SKM-1 treated with dmso at 0.1 percent for 144 hours (cell line): ENCODE measurements at regions not wholly inside any gene's neighbourhood (a gene's known extent, or its start where the extent isn't known, plus 50 kb on each side); places are given as distances from the start of the nearest gene placed in this dataset.

ENCODE experiments used
- DNase-seq: peaks from one replicate; lab custom pipeline; 2025; ENCODE audit not compliant: unreplicated experiment; lab: John Stamatoyannopoulos, UW

DNA sequence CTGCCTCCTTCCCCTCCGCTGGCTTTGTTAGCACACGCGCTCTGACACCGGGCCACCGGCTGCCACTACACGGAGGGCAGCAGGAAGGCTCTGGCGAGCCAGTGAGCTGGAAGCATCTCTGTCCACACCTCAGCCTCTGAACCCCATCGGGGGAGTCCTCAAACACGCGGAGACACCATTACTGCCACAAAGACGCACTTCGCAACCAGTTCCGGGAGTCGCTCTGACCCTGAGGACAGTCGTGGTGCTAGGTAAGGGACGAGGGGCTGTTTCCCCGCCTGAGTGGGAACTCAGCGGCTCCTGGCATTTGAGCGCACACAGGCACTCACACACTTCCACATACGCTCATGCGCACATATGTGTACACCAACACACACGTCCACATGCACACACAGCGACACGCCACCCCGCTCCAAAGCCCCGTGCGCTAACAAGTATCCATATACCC lies 160.0 kb downstream of the C9orf152 start:
- no peak for DNase-seq

DNA sequence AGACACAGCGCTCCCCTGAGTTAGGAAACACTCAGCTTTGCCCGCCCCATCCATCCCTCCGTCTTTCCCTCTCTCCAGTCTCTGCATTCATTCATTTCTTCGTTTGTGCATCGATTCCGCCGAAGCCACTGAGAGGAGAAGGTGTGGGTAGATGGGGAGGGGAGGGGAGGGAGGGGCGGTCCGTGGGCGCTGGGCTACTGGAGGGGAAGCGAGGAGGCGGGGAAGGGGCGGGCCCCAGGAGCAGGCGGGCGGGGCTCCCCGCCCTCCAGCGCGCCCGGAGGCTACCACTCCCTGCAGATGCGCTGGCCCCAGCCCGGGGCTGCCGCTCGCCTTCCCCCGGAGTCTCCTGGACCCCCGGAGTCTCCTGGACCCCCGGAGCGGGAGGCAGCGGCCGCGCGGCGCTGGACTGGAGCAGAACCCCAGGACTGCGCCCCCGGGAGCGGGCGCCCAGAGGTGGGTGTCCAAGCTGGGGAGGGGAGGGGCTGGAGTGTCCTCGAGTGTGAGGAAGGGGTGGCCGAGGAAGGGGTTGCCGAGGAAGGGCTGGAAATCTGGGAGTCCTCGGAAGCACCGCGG lies 159.5 kb downstream of the C9orf152 start:
- DNase-seq, result peak; percentile 21

DNA sequence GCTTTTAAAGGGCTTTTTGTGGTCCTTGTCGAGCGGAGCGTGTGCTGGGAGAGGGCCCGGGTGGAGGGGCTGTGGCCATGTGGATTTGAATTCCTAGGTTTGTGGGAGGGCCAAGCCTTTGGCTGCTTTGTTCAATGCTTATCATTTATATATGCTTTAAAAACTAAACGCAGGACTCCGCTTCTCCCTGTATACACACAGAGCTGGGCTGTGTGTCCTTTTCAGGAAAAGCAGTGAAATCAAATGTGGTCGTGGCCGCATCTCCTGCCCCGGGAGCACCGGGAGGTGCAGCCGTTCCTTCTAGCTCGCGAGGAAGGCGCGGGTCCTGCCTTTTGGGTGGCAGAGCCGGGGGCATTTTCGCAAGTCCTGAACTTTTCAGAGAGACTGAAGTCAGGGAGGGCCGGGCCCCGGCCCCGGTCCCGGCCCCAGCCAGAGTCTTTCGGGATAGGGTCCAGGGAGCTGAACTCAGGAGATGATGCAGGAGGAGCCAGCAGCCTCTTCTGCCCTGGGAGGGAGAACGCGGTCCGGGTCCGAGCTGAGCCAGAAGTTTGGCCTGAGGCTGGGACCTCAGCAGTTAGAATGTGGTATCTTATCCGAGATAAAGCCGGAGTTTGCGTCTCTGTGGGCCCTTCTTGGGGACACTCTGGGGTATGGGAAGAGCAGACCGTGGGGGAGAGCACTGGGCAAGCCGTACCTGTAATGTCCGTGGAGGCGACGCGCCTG lies 158.8 kb downstream of the C9orf152 start:
- DNase-seq, result no peak

DNA sequence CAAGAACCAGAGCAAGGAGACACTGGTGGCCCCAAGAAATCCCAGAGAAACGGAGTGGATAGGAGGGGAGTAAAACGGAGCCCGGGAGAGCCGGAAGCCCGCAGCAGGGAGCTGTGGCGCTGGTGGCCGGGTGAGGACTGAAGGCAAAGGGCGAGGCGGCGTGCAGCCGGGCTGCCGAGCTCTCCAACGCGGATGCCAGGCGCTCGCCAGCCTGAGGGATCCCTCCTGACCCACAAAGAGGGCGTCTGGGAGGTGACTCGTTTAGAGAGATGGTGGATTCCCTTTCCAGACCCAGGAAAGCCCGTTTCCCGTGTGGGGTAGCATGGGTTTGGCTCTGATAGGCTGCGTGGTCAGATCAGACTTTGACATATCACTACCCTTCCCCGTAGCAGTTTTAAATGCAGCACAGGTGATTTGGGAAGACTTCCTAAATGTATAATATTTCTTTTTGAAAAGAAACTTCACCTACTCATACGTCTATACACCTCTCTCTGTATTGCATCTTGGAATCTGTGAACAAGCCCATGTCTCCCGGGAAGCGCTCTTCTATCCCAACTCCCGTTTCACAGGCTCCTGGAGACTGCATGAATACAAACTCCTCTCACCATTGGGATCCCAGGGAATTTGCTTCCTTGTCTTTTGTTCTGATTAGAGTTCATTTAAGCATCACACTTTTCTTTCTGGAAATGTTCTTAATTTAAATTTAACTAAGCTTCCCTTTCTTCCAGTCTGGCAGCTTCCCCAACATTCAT lies 158.1 kb downstream of the C9orf152 start:
- no peak for DNase-seq

DNA sequence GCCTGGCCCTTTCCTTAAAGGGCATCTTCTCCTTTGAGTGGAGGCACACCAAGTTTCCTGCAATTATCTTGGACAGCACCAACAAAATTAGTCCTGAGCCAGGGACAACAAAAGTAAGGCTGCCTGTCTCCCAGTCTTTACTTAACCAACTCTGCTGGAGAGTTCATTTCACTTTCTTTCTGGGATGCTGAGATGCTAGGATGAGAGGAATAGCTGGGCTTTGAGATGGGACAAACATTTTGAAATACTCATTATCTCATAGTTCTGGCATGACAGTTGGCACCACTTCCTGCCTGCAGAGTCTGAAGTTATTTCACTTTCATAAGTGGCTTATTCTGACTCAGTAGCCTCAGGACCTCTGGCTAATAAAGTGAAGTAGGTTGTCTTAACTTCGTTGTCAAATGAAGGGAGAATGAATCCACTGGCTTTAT lies 157.0 kb downstream of the C9orf152 start:
- peak; percentile 39 for DNase-seq

- no peak for DNase-seq
Observed at GRCh38 chr9:110056062-110056461, 151.9 kb downstream of the C9orf152 start.

DNA sequence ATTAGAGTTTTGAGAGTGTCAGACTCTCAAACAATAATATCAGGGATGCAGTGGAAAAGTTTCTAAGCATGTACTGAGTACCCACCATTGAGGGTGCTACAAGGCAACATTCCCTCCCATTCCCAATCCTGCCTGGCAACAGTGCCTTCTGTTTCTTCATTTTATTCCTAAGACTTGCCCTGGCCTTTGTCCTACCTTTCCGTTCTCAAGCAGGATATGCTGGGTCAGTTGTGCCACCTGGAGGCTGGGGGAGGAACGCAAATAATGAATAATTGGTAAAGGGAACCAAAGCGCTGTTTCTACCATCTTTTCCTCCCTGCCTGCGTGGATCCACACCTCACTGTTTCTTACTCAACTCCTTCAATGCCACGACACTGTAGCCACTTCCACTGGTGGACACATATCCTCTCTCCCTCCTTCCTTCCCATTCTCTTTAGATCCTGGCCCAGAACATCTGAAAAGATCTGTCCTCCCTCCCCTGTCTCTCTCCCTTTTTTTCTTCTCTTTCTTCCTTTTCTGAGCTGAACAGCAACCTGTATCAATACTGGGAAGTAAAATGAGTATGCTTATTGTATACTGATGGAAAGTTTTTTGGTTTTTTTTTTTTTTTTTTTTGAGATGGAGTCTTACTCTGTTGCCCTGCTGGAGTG lies 149.5 kb downstream of the C9orf152 start:
- DNase-seq, result no peak

DNA sequence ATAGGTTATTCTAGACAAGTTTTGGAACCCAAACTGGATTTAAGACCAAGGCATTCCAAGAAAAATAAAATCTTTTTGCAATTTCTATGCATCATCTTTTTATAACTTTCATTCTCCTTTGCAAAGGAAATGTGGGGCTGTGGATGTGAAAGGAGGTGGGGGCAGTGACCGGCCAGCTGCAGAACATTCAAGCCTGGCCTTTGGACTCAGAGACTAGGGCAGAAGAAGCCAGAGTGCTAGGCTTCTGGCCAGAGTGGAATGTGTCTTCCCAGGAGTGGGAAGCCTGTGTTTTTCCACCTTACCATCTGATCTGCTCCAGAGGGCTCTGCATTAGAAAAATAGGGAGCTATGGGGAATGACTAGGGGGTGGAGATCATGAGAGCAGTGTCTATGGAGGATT lies 148.5 kb downstream of the C9orf152 start:
- no peak for DNase-seq

GRCh38 chr9:110064803-110065202 lies 143.2 kb downstream of the C9orf152 start:
- DNase-seq, result no peak

- DNase-seq, result peak; percentile 79
Observed at GRCh38 chr9:110065532-110065931, 142.4 kb downstream of the C9orf152 start.

- DNase-seq, result no peak
Observed at GRCh38 chr9:110066929-110067716, 140.8 kb downstream of the C9orf152 start.

DNA sequence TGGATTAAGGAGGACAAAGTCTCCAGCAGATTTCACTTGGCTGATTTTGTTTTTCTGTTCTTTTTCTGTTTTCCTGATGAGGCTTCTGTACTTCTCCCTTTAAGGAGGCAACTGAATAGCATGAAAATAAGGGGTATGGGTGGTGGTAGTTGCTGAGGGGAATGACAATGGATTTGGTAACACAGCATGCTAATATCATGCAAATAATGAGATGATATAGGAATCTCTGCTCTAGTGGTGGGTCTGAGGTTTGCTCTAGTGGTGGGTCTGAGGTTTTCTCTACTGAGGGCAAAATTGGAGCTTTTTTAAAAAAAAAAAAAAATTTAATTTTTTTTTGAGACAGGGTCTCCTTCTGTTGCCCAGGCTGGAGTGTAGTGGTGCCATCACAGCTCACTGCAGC lies 139.7 kb downstream of the C9orf152 start:
- no peak for DNase-seq

DNA sequence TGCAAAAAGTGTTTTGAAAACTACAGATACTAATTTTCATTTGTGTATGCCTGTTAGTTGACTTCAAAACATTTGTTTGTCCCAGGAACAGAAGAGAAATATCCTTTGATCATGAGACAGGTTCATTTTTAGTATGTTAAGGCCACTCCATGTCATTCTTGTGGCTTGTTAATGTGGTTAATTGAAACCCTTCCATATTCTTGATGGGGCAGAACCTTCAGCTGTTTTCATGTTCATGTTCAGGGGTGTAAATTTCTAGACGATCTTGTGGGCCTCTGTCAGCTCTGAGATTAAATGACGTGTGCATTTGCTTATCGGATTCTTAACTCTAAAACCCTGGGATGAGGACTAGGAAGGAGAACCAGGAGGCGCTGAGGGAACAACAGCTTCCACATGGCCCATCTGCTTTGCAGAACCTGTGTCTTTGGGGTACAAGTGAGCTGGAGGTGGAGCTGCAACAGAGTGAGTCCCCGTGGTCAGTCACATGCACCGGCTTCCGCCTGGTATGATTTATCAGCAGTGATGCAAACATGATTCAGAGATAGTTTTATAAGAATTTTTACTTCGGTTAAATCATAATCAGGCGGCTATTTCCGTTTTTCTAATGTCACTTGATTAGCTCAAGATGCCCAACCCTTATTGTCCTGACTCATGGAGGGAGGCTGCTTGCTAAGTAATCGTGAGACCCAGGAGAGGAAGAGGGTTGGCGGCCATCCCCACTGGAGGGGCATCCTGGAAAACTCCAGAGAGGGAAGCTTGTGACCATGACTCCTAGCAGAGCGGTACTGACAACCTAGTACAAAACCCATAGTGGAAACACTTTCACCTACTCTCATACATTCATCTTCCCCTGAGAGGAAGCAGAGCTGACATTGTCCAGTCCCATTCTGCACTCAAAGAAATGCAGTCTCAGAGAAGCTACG lies 138.4 kb downstream of the C9orf152 start:
- DNase-seq, result no peak

DNA sequence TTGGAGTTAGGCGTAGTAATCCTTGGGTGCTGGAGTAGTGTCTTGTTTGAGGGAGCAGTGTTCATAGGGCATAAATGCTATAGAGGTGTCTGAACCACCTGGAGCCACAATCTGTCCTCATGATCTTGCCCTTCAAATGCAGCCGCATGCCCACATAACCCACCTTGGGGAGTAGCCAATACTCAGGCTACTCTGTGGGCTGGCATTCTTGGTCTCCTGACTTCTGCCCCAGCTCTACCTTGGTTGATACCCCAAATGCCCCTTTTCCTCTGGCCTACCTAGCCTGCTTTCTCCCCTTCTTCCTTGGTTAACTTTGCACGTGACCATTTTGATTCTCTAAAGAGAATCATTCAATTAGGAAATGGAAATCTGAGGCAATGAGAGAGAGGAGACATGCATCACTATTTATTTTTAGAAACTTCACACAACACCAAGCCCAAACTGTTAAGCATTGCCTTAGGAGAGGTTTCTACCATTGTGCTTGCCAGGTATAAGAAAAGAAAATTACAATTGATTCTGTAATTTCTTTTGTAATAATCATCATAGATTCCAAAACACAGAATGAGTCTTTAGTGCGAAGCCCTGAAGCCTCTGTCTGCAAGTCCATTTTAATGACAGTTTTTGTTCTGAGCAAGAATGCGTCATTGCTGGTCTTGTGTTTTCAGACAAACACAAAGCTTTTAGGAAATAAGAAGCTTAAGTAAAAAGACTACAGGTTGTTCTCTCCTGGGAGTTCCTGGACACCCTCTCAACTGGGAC lies 135.2 kb downstream of the C9orf152 start:
- DNase-seq, result no peak

DNA sequence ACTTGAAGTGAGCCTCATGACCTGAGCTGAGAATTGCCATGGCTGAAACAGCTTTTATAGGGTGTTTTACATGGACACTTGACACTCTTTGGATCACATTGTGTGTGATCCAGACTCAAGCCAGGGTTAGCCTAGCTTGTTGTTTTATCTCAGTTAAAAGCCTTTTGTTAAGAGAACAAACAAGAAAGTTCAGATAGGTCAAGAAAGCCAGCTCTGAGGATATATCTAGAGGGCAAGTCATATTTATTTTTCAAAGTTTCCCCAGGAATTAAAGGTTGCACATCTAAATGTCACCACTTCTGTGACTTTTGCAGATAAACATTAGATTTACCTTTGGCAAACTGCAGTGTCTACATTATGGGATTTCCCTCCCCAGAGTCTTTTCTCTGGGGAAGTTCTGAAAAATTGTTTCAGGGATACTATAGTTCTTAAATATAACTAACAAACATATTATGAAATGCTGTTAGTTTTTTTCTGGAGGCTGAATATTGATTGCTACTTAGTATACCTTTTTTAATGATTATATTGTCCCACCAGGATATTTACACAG lies 134.5 kb downstream of the C9orf152 start:
- no peak for DNase-seq

GRCh38 chr9:110076894-110077725 lies 130.8 kb downstream of the C9orf152 start:
- no peak for DNase-seq

DNA sequence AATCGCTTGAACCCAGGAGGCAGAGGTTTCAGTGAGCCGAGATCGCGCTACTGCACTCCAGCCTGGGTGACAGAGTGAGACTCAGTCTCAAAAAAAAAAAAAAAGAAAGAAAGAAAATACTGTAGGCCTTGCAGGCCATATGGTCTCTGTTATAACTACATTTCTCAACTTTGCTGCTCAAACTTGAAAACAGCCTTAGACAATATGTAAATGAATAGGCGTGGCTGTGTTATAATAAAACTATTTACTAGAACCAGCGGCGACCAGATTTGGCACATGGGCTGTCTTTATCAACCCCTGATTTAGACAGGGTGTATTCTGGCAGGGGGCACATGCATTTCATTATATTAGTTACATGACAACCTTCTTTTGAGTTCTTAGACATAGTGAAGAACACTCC lies 130.0 kb downstream of the C9orf152 start:
- no peak for DNase-seq

DNA sequence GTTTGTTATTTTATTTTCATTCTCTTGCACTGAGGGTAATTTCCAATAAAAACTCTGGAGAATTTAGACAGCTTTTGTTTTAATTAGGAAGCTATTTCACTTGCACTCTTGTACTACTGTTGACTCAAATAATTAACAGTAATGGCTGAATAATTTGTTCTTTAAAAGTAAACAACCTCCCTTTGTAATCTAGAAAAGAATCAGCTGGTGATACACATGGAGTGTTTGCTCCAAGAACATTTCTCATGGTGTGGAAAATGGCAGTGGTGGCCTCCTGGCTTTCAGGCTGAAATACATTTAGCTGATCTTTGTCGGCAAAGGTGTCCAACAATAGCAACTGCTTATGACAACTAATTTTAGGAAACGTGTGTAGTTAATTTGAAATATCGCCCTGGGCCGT lies 129.4 kb downstream of the C9orf152 start:
- DNase-seq, result no peak
